Epithelial cell of proximal tubule (primary cell): ENCODE measurements at regions not wholly inside any gene's neighbourhood (a gene's known extent, or its start where the extent isn't known, plus 50 kb on each side); places are given as distances from the start of the nearest gene placed in this dataset.
"Not testable (repeated sequence)": the region's sequence is repeated elsewhere in the genome, so short reads cannot be mapped to it uniquely, and the experiment has no call there.

Experiments used
- DNase-seq: peaks from one replicate; pipeline ENCODE4 v3.0.0-alpha.2; 2011; ENCODE audit warnings: low read depth
- H3K4me3 ChIP-seq: 2 replicates; pipeline ENCODE4 v1.5.1; 2011; ENCODE audit warnings: low read depth, mild to moderate bottlenecking, low read length
- CTCF ChIP-seq: conservative IDR thresholded peaks from 2 replicates; pipeline ENCODE4 v1.5.1; 2012; ENCODE audit warnings: low read depth, mild to moderate bottlenecking, low read length

DNA sequence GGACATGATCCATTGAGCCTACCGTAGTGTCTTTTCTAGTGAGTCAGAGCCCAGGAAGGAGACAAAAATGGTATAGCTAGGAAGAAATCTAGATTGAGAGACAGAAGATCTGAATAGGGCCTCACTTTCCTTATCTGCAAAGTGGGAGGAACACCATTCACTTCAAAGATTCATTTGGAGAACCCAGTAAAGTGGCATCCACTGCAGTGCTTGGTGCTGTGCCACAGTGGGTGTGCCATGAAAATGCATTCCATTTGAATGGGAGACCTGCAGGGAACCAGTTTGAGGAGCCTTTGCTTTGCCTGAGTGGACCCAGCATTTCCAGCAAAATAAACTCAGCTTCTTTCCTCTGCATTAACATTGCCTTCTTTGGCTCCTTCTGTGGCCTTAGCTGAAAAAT, 470.5 kb upstream of the CADM1 start:
- no peak overlapping the region for H3K4me3 ChIP-seq
- TF ChIP-seq CTCF, result no peak
- DNase-seq, result no peak

GRCh38 chr11:115967203-115967602, 463.0 kb upstream of the CADM1 start:
- not testable (repeated sequence) for DNase-seq, H3K4me3 ChIP-seq

DNA sequence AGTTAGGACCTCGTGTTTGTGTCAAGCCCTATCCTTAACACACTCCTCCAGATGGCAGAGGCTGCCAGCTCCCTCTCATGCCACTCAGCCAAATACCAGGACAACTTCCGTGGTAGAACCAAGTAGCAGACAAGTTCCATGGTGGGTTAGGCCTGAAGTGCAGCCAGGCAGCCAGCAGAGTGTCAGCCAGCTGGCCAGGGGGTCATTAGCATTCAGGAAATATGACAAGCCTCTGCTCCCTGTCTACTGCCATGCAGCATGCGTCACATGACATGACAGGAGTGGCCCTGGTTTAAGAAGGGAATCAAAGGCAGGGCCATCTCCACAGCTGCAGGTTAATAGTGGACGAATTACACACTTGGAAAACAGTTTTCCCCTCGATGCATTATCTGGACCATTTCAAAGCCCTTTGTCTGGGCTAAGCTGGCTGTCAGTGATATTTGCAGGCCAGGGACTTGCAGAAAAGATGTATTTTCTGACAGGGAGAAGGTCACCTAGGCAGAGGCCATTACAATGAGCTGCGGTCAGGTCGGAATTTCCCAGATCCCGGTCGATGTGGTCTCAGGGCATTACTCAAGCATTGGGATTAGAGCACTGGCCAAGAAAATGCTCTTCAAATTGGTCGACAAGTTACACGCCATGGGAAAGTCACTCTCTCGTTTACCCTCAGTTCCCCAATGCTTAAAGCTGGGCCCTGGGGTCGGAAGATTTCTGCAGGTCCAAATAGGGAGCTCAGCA, 461.7 kb upstream of the CADM1 start:
- no peak for DNase-seq
- no peak for TF ChIP-seq CTCF
- H3K4me3 ChIP-seq, result no peak overlapping the region

GRCh38 chr11:115964091-115964490, 459.9 kb upstream of the CADM1 start:
- no peak for TF ChIP-seq CTCF
- no peak for DNase-seq
- no peak overlapping the region for H3K4me3 ChIP-seq

DNA sequence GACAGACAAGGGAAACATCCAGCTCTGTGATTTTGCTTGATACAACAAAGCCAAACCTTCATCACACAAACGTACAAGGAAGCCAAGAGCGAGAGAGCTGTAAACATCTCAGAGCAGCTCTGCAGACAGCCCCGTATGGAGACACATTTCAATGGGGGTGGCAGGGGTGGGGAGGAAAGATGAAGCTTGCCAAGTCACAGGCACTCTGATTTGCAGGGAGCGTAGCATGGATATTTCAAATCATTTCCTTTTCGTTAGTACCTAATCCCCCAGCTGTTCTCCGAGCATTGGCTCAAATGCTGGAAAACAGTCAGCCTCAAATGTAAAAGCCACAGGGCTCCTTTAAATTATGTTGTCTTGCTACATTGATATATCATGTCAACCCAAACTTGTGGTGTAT, 458.9 kb upstream of the CADM1 start:
- DNase-seq, result no peak
- H3K4me3 ChIP-seq, result no peak overlapping the region
- TF ChIP-seq CTCF, result no peak

GRCh38 chr11:115961159-115962003, 457.2 kb upstream of the CADM1 start:
- no peak for TF ChIP-seq CTCF

DNA sequence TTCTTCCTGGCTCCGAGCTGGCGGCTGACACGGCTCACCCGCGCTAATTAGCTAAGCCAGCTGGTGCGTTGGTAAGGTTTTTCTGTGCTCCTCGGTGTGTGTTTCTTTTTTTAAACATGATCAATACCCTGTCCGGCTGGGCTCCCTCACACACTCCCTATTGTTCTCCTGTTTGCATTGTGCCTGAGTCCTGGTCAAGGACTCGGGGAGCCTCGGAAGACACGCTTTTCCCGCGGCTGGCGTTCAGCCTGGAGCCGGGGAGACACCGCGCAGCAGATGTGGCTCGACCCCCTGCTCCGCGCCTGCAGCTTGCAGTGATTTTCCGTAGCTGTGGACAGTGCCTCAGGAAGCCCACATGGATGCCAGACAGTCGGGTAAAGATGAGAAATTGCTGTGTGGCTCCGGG, 454.9 kb upstream of the CADM1 start:
- no peak overlapping the region for H3K4me3 ChIP-seq
- no peak for DNase-seq
- no peak for TF ChIP-seq CTCF

More at GRCh38 chr11:115961159-115962003, 457.2 kb upstream of the CADM1 start:
- no peak for DNase-seq
- no peak overlapping the region for H3K4me3 ChIP-seq
